H1 (cell line): ENCODE measurements at regions not wholly inside any gene's neighbourhood (a gene's known extent, or its start where the extent isn't known, plus 50 kb on each side); places are given as distances from the start of the nearest gene placed in this dataset.

Experiments used
- CHD2 ChIP-seq: IDR thresholded peaks from 2 replicates; pipeline ENCODE4 v1.6.1; 2012; ENCODE audit warnings: low read length, improper control_type of control experiment
- E2F6 ChIP-seq: IDR thresholded peaks from 2 replicates; pipeline ENCODE4 v1.6.1; 2012; ENCODE audit warnings: inconsistent platforms
- HDAC2 ChIP-seq, 2 experiments: fragments of 300-600 bp in 1 of 2; sonication (generic) in 1 of 2; IDR thresholded peaks; 2 replicates each; pipeline ENCODE4 v1.6.1; 2011 to 2012; ENCODE audit warnings: low read depth in 2 of 2, low read length in 2 of 2, mild to moderate bottlenecking in 2 of 2, moderate library complexity in 2 of 2, borderline replicate concordance in 1 of 2, inconsistent platforms in 1 of 2
- RBBP5 ChIP-seq: IDR thresholded peaks from 2 replicates; pipeline ENCODE4 v1.7.1; 2012; ENCODE audit warnings: low read depth, mild to moderate bottlenecking, inconsistent platforms, low read length, moderate library complexity, borderline replicate concordance
- RXRA ChIP-seq: IDR thresholded peaks from 2 replicates; pipeline ENCODE4 v1.6.1; 2011; ENCODE audit warnings: low read depth, mild to moderate bottlenecking, low read length, moderate library complexity; ENCODE audit not compliant: insufficient read depth
- SIRT6 ChIP-seq: IDR thresholded peaks from one replicate; pipeline ENCODE4 v1.7.1; 2012; ENCODE audit warnings: low read length, inconsistent platforms
- ZNF274 ChIP-seq: IDR thresholded peaks from 2 replicates; pipeline ENCODE4 v1.7.0; 2012; ENCODE audit warnings: low read length, borderline replicate concordance; ENCODE audit errors: extremely low read depth

- TF ChIP-seq HDAC2 (IDR thresholded peaks at IDR 0.05; ENCODE audit: borderline replicate concordance in 1 of 2, low read depth in 2 of 2, low read length in 2 of 2) (no peak), CHD2 (no peak), E2F6 (no peak), SIRT6 (no peak), RBBP5 (no peak), RXRA (no peak), ZNF274 (no peak)
Observed at GRCh38 chr1:217253985-217254384, 376.9 kb downstream of the GPATCH2 start (continued).
